HG02981 (cell line): ENCODE measurements at regions not wholly inside any gene's neighbourhood (a gene's known extent, or its start where the extent isn't known, plus 50 kb on each side); places are given as distances from the start of the nearest gene placed in this dataset.

Experiments
- ATAC-seq: cut with Tn5 transposase; IDR thresholded peaks from one replicate; pipeline ENCODE4 v1.9.1; 2021; ENCODE audit warnings: mild to moderate bottlenecking, moderate library complexity; ENCODE audit not compliant: unreplicated experiment

DNA sequence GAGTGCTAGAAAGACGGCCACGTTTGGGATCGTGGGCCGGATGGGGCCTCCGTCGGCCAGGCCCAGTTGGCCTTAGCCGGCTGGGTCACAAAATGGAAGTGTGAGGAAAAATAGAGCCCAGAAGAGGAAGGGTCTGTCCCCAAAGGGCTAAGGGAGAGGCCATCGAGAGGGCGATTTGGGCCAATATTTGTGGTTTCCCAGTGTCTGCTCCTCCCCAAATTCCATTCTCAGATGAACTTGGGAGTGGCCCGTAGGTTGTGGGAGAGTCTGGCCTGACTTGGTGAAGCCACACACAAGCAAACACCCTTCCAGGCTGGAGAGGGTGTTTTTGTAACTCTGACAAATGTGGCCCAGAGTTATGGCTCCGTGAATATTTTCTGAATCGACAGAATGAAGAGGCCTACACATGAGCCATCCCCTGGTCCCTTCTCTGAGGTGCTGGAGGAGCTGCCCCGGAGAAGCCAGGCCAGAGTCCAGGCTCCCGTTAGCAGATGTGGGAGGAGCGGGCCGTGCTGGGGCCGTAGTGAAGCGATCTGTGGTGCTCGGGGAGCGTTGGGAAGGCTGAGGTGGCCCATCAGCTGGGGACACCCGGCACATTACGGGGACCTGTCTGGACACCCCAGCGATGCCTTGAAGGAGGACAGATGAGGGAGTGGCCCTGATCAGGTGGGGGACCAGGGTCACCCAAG, 73.5 kb upstream of the PPARA start:
- ATAC-seq, result no peak

DNA sequence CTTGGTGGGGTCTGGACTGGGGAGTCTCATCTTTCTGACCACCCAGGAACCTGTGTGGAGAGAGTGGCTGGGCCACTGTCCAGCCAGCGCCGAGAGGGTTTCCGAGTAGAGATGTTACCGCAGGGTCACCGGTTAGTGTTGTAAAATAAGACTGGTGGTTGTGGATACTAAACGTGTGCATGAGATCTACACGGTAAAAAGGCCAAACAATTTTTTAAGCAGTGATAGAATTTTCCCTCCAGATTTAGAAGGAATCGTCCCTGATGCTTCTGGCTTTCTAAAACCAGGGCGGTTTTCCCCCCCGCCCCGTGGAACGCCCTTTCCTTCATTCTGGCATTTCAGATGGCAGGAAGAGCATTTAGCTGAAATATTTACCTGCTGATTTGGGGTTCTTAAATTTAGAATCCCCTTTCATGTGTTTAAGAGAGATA, 72.6 kb upstream of the PPARA start:
- ATAC-seq, result no peak

DNA sequence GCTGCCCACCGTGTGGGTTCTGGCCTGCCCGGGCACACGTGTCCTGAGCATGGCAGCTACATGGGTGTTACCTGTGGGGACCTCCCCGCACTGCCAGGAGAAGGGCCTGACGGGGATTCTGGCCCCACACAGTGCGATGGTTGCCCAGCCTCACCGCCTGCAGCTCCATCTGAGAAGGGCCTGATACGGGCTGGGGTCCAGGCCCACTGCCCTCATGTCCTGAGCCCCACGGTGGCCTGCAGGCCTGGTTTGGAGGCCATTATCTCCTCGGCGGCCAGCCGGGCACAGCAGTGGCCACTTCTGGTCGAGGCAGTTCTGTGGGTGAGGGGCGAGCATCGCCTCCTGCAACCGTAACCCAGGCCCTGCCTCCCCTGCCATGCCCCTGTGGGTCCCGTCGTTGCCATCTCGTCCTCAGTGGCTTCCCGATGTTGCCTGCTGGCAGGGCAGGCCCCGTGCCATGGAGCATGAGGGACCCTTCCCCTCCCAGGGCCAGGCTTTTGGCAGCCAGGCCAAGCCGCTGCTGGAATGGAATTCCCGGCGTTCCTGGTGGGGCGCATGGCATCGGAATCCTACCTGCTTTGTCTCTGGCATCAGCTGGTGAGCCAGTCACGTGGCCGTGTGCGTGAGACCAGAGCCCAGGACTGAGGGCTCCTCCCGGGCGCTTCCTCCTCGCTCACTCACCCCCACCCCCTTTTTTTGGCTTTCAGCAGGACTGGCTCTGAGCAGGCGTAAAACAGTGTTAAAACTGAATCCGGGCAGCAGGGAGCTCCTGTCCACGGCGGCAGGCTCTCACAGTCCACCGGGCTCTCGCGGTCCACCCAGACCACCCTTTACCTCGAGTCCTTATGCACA, 71.9 kb upstream of the PPARA start:
- ATAC-seq, result no peak

DNA sequence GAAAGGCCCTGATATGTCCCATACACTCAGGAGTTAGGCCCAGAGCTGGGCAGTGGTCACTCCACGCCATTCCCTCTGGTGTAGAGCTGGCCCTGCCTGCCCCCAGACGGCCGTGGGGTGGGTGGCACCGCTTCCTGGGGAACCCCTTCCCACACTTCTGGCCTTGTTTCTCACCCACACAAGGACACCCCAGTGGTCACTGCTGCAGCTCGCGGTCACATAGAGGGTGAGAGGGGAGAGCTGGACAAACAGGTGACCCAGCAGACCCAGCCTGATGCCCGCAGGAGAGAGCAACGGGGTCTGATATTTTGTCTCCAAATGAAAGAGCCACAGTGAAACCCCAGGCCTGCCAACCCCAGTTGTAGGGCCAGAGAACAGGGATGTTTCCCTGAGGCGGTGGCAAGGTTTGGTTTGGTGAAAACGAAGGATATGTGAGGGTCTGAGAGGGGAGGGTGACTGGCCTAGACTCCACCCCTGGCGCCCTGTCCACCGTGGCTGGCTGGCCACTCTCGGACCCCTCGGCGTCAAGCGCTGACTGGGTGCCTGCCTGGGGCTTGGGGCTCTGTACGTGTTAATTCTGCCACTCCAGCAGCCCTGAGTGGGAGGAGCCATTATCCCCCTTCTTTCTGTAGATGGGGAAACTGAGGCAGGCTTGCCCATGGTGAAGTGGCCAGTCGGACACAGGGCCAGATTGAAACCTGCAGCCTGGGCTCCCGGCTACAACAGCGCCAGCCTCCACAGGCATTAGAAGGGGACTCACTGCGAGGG, 71.0 kb upstream of the PPARA start:
- no peak for ATAC-seq

DNA sequence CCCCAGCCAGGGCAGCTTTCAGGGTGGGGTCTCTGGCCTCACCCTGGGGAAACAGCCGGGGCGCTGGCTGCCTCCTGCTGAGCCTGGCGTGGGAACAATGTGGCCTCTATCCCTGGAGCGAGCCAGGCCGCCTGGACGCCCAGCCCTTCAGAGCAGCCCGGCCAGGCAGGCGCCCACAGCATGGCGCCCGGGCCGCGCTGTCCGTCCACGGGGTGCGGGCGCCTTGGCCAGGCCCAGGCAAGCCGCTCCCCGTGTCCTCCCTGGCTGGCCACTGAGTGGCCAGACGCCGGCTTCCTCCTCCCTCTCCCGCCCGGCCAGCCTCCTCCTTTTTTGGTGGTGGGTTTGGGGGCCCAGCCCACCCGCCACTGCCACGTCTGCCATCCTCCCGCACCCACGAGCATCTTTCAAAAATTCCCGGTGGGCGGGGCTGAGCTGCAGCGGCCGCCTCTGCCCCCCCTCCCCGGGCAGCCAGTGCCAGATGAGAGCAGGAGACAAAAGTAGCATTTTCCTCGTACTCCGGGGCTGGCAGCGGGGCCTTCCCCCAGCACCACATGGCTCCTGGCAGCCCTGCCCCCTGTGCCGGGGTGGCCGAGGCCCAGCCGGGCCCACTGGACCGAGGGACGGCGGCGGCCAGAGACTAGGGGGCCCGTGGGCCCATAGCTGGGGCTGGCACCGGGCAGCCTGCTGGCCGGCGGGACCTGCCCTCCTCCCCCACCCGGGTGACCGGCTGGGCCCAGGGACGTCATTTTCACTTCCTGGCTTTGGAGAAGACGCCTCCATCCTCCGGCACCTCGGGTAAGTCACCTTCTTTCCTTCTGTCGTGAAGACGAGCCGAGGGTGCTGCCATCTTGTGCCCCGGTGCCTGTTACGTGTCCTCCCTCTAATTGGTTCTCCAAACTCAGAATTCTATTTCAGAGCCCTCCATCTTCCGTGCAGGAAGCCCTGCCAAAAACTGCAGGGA, 70.2 kb upstream of the PPARA start:
- no peak for ATAC-seq

DNA sequence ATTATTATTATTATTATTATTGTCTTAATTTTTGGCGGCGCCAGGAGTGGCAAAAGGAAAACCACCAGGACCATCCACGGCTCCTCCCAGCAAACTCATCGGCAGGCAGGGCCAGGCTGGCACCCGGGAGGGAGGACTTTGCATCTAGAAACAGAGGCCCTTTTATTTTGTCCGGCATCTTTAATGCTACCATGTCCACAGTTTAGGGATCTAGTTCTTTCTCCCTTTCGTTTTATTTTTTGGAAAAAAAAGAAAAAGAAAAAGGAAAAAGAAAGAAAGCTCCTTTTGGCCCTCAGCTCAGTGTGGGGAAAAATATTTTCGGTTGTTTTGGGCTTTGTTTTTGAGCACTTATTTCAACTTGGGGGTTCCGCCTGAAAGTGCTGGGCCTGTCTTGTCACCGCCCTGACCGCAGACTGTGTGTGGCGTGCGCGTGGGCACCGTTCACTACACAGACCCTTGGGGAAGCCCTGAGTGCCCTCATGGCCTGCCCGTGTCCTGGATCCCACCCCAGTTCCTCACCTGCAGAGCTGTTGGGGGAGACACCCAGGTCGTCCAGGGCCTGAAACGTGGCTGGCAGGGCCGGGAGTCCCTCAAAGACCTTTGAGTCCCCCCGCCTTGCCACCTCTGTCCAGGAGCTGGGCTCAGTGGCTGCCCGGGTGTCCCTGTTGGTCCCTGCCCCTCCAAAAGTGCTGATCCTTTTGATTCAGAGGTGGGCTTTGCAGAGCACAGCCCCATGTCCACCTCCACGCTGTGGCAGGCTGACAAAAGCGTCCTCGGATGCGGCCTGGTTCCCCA, 69.1 kb upstream of the PPARA start:
- ATAC-seq, result no peak

DNA sequence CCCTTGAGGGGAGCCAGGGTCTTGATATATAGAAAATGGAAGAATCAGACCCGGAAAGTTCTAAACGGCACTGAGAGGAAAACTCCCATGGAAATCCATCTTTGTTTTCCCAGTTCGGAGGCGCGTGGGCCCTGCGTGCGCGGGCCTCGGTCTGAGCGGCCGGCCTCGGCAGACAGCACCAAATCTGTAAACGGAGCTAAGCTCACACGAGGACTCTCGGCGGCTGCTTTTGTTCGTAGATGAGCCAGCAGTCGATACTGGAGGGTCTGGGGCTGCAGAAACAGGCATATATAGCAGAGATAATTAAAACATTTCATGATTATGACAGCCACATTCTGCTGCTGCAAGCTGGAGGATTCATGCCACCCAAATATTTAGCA, 68.5 kb upstream of the PPARA start:
- ATAC-seq, result no peak

DNA sequence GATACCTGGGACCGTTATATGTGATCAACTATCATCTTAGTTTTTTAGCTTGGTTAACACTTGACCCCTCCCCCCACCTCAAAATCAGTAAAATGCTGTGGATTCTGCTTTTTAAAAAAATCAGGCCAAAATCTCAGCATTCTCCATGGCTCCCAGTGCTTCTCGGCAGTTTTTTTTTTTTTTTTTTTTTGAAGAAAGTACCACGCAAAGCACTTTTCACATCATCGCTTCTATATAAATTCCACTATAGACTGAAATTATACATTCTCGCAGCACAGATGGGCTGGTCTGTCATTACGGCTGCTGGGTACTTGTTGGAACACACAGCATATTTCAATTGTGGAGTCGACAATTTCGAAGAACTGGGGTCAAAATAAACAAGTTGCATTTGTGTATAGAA, 67.7 kb upstream of the PPARA start:
- ATAC-seq, result no peak

DNA sequence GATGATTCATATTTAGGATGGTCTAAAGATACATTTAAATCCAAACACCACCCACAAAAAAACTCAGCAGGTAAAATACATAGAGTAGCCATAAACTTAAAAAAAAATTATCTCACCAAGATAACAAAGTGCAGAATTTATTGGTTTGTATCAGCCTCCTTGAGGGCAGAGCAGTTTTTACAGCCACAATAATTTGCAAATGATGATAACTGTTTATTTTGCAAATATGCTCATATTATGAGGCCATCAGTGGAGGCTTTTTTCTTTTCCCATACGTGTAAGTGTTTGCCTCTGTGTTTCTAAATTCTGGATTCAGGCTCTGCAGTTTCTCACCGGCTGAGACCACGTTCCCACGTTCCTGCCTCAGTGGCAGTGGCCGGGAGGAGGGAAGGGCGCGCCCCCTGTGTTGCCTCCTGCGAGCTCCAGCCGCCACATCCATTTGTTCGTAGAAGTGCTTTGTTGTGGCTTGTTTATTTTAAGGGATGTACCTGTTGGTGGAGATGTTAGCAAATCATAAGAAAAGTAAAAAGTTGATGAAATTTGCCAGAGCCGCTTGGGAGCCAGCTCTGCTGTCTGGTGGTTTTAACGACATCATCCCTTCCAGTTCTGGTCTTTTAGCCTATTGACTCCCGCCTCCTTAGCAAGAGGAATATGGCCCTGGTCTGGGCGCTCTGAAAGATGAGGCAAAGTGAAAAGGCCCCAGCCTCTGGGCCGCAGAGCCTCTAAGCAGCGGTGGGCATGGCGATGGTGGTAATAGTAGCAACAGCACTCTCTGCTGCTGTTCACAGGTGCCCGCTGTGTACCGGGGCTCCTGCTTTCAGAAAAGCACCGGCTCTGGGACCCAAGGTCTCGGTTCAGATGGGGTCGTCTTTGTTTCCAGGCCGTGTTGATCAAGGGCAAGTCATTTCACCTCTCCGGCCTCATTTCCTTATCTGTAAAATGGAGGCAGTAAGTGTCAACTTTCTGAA, 66.7 kb upstream of the PPARA start:
- ATAC-seq, result no peak

DNA sequence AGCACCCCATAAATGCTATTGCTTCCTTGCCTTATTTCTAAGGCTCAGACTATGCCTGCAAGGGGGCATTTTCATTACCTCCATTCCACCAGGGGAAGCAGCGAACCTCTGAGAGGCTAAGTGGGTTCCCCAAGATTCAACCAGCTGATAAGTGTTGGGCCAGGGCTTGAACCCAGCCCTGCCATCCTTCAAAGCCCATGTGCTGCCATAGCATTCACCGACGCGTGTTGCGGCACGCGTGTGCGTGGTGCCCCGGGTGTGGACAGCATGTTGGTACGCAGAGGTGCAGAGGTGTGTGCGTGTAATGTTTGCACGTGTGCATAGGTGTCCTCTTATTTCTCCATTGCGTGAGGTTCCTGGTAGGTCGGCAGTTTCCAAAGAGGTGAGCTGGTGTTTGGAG, 66.0 kb upstream of the PPARA start:
- no peak for ATAC-seq

DNA sequence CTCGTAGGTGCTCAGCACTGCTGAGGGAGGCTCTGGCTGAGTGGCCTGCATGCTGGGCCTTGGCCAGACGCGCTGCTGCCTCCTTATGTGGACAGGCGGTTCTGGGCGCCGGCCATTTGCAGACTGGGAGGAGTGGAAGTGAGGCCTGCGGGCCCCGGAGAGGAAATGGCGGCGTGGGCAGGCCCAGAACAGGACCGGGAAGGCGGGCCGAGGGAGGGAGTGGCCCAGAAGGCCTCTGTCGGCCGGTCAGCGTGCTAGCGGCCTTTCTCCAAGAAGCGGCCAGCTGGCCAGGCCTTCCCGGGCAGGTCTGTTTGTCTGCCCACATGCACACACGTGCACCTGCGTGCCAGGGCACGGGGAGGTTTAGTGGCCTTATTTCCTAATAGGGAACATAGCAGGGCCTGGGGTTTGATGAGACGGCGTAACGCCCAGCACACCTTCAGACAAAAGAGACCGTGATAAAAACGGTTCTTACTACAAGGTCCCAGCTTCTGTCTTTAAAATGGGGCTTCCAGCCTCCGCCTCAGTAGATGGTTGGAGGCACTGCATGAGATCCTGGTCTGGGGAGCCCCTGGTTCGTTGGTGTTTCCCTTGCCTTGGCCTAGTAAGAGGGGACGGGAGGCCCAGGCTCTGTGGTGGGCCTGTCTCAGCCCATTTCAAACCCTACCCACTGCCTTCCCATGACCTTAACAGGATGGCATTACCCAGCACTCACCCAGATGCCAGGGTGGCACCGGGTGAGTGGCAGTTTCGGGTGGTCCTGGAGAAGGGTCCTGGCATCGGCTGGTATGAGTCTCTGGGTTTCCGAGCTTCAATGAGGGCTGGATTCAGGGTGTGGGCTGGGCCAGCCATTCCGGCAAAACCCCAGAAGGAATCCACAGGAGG, 65.1 kb upstream of the PPARA start:
- ATAC-seq, result no peak

DNA sequence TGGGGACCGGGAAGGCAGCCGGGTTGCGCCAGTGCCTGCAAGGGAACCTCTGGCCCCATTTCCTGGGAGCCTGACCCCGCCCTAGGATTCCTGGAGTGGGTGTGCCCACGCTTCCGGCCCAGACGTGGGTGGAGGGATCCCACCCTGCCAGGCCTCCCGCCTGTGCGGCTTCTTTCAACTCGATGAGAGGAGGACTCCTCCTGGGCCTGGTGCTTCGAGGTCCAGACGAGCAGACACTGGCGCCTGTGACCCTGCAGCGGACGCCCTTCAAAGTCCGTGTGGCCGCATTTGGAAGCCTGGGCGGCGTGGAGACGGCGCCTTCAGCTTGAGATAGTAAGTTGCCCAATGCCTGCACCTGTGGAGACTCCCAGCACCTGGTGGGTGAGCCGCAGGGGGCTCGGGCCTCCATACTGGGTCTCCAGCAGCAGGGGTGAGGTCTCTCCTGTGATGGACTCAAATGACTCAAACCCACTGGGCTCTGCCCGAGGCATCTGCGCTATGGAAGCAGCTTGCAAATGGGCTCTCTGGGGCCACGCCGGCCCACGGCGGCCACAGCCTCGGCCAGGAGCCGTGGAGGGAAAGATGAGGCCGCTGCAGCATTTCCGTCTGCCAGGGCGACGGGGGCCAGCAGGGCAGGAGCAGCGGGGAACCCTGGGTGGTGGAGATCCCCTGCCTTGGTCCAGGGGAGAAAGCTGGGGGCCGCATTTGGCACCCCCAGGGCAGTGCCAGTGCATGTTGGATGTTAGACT, 64.3 kb upstream of the PPARA start:
- no peak for ATAC-seq

DNA sequence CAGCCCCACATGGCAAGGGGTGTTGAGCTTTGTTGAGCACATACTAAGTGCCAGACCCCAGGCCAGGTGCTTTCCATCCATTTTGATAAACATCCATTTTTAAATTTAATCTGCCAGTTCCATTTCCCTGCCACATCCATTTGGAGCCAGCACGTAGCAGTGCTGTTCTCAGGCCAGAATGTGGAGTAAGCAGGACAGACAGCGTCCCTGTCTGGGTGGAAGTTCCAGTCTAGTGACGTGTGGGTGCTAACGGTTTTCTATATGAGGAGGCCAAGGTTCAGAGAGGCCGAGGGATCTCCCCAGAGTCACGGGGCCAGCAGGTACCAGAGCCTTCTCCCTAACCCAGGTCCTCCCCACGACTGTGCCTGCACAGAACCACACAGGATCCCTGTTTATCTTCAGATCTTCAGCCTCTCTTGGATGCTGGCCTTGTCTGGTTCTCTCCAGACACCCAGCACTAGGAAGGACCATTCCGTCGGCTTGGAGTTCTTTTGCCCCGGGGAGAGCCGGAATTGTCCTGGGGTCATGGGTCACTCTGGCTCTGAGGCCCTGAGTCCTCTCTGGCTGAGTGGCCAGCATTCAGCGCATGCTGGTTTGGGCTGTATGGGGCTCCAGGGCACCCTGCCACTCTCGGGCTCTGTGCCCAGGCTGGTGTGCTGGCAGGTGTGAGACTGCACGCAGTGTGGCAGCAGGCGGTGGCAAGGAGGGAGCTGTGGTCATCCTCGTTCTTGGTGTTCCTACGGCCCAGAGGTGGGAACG, 63.6 kb upstream of the PPARA start:
- ATAC-seq, result no peak

DNA sequence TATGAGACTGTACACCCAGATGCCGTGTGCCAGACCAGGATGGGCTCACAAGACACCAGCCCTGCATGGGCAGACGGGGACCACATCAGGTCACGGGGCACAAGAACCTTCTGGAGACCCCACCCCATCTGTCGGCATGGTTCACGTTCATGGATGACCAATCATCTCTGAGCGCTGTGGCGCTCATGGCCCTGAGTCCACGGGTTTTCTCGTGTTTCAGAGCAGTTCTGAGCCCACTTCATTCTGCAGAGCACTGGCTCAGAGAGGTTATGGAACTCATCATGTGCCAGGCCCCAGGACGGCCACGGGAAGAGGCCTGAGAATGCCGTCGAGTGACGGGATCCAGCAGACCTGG, 63.0 kb upstream of the PPARA start:
- no peak for ATAC-seq

DNA sequence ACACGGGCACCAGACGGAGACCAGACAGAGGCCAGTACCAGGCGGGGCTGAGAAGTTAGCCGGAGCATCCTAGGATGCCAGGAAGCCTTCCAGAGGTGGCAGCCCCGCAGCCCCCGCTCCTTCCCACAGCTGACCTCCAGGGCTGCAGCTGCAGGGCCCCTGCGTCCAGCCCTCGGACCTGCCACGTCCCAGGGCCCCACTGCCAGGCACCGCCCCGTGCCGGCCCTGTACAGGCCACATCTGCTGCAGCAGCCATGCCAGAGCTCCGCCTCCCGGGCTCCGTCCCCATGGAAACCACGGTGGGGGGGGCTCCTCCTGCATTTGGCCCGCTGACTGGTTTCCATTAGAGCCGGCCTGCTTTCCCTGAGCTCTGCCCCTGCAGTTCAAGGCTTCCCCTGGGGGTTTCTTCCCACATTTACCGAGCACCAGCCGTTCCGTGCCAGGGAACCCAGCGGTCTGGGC, 62.5 kb upstream of the PPARA start:
- no peak for ATAC-seq
